Caco-2 (cell line): ENCODE measurements at regions not wholly inside any gene's neighbourhood (a gene's known extent, or its start where the extent isn't known, plus 50 kb on each side); places are given as distances from the start of the nearest gene placed in this dataset.

Experiments
- BruUV-seq: library from RNA; stranded (reverse); fragments of 400-500 nt; replicated peaks from 2 replicates; lab custom pipeline; 2021; lab: Mats Ljungman, UMichigan
- CTCF ChIA-PET: fragments of 300-600 bp; sonication (Branson Sonifier 250); formaldehyde crosslinking; loops from one replicate; lab custom pipeline; 2022; ENCODE audit warnings: antibody characterized with exemption; lab: Charles Lee
- POLR2A ChIA-PET: fragments of 300-600 bp; sonication (Branson Sonifier 250); formaldehyde crosslinking; loops from one replicate; lab custom pipeline; 2022; ENCODE audit warnings: antibody characterized with exemption; lab: Charles Lee
- DNase-seq, 2 experiments: peaks; one replicate each; pipeline versions ENCODE4 v3.0.0 to v3.0.0-alpha.2; 2020 to 2022
- H3K27me3 ChIP-seq: replicated peaks from 2 replicates; pipeline ENCODE4 v1.6.0; 2011; ENCODE audit warnings: low read length; ENCODE audit not compliant: control insufficient read depth, insufficient read depth
- H3K36me3 ChIP-seq: 2 replicates; pipeline ENCODE4 v1.5.1; 2011; ENCODE audit warnings: low read length; ENCODE audit not compliant: control insufficient read depth, insufficient read depth
- H3K4me1 ChIP-seq: fragments of 250-450 bp; sonication (Bioruptor Pico); 2 replicates; pipeline ENCODE4 v1.5.1; 2020; ENCODE audit warnings: mild to moderate bottlenecking
- H3K4me3 ChIP-seq: 2 replicates; pipeline ENCODE4 v1.5.1; 2011; ENCODE audit warnings: low read depth, mild to moderate bottlenecking, control low read depth, low read length
- H3K9me3 ChIP-seq: fragments of 250-450 bp; sonication (Bioruptor Pico); 2 replicates; pipeline ENCODE4 v1.5.1; 2020; ENCODE audit warnings: mild to moderate bottlenecking, moderate library complexity
- H3K27ac Mint-ChIP-seq: one replicate; pipeline ENCODE4 v1.8.0; 2022; ENCODE audit warnings: mixed read lengths; ENCODE audit not compliant: unreplicated experiment
- H3K27me3 Mint-ChIP-seq: one replicate; pipeline ENCODE4 v1.8.0; 2022; ENCODE audit warnings: mixed read lengths; ENCODE audit not compliant: insufficient read depth, unreplicated experiment
- H3K36me3 Mint-ChIP-seq: one replicate; pipeline ENCODE4 v1.8.0; 2022; ENCODE audit warnings: mild to moderate bottlenecking, mixed read lengths; ENCODE audit not compliant: insufficient read depth, unreplicated experiment
- H3K4me1 Mint-ChIP-seq: one replicate; pipeline ENCODE4 v1.8.0; 2022; ENCODE audit warnings: low read depth, mixed read lengths; ENCODE audit not compliant: unreplicated experiment
- H3K4me3 Mint-ChIP-seq: one replicate; pipeline ENCODE4 v1.8.0; 2022; ENCODE audit warnings: mild to moderate bottlenecking, moderate library complexity, mixed read lengths; ENCODE audit not compliant: unreplicated experiment
- H3K9me3 Mint-ChIP-seq: one replicate; pipeline ENCODE4 v1.8.0; 2022; ENCODE audit warnings: mixed read lengths; ENCODE audit not compliant: unreplicated experiment
- CTCF ChIP-seq, 2 experiments: fragments of 200-600 bp in 1 of 2; IDR thresholded peaks; 1 replicate in 1 of 2; 2 replicates in 1 of 2; pipeline versions ENCODE4 v1.5.1 to v1.8.0; 2011 to 2022; ENCODE audit warnings: antibody characterized with exemption in 1 of 2, control low read depth in 1 of 2, inconsistent platforms in 1 of 2, low read depth in 1 of 2, low read length in 1 of 2, mild to moderate bottlenecking in 1 of 2, moderate library complexity in 1 of 2; ENCODE audit not compliant: insufficient read depth in 1 of 2, severe bottlenecking in 1 of 2, unreplicated experiment in 1 of 2
- intact Hi-C: fragments of 100-400 bp; cut with micrococcal nuclease; formaldehyde crosslinking; loops from one replicate; pipeline ENCODE4 v1.10.0; 2022; ENCODE audit not compliant: unreplicated experiment

- H3K27me3 ChIP-seq, result no peaks in the 10 kb centered on the region
- intact Hi-C loops, result no loop called here
- BruUV-seq, result no TSS peak
- H3K36me3 ChIP-seq, result no peaks in the 10 kb centered on the region
- no peaks in the 10 kb centered on the region for H3K27me3 Mint-ChIP-seq
- H3K9me3 Mint-ChIP-seq, result no peaks in the 10 kb centered on the region
- POLR2A ChIA-PET, result no interaction called here
- DNase-seq, result no peak
- CTCF ChIA-PET, result no interaction called here
- H3K4me1 ChIP-seq, result no peaks in the 10 kb centered on the region
- H3K27ac Mint-ChIP-seq, result no peak overlapping the region
- no peaks in the 10 kb centered on the region for H3K36me3 Mint-ChIP-seq
- H3K9me3 ChIP-seq, result no peaks in the 10 kb centered on the region
- TF ChIP-seq CTCF (IDR thresholded peaks at IDR 0.05; ENCODE audit: insufficient read depth in 1 of 2, low read depth in 1 of 2, low read length in 1 of 2, severe bottlenecking in 1 of 2, unreplicated experiment in 1 of 2), result no peak
- no peak overlapping the region for H3K4me3 ChIP-seq
- no peaks in the 10 kb centered on the region for H3K4me1 Mint-ChIP-seq
- no peak overlapping the region for H3K4me3 Mint-ChIP-seq
Observed at GRCh38 chr2:144213797-144214196, 306.1 kb downstream of the ZEB2 start.

- Histone ChIP-seq H3K36me3 (no peaks in the 10 kb centered on the region), H3K9me3 (no peaks in the 10 kb centered on the region), H3K4me3 (no peak overlapping the region), H3K4me1 (no peaks in the 10 kb centered on the region), H3K27me3 (no peaks in the 10 kb centered on the region)
- H3K36me3 Mint-ChIP-seq, result no peaks in the 10 kb centered on the region
- no peaks in the 10 kb centered on the region for H3K9me3 Mint-ChIP-seq
- no peaks in the 10 kb centered on the region for H3K4me1 Mint-ChIP-seq
- CTCF ChIA-PET, result no interaction called here
- H3K27me3 Mint-ChIP-seq, result no peaks in the 10 kb centered on the region
- TF ChIP-seq CTCF (IDR thresholded peaks at IDR 0.05; ENCODE audit: insufficient read depth in 1 of 2, low read depth in 1 of 2, low read length in 1 of 2, severe bottlenecking in 1 of 2, unreplicated experiment in 1 of 2), result no peak
- DNase-seq, result no peak
- no TSS peak for BruUV-seq
- POLR2A ChIA-PET, result no interaction called here
- H3K27ac Mint-ChIP-seq, result no peak overlapping the region
- H3K4me3 Mint-ChIP-seq, result no peak overlapping the region
- intact Hi-C loops, result no loop called here
Observed at GRCh38 chr2:144211826-144212225, 308.1 kb downstream of the ZEB2 start.

GRCh38 chr2:144211065-144211464, 308.9 kb downstream of the ZEB2 start:
- Histone ChIP-seq H3K4me3 (no peak overlapping the region), H3K36me3 (no peaks in the 10 kb centered on the region), H3K4me1 (no peaks in the 10 kb centered on the region), H3K27me3 (no peaks in the 10 kb centered on the region), H3K9me3 (no peaks in the 10 kb centered on the region)
- Mint-ChIP-seq H3K36me3 (no peaks in the 10 kb centered on the region), H3K27me3 (no peaks in the 10 kb centered on the region), H3K27ac (no peak overlapping the region), H3K4me3 (no peak overlapping the region), H3K4me1 (no peaks in the 10 kb centered on the region), H3K9me3 (no peaks in the 10 kb centered on the region)
- no TSS peak for BruUV-seq
- no peak for TF ChIP-seq CTCF (IDR thresholded peaks at IDR 0.05; ENCODE audit: insufficient read depth in 1 of 2, low read depth in 1 of 2, low read length in 1 of 2, severe bottlenecking in 1 of 2, unreplicated experiment in 1 of 2)
- ChIA-PET POLR2A (no interaction called here), CTCF (no interaction called here)
- no peak for DNase-seq
- intact Hi-C loops, result no loop called here
